Loucy (cell line): ENCODE measurements at regions not wholly inside any gene's neighbourhood (a gene's known extent, or its start where the extent isn't known, plus 50 kb on each side); places are given as distances from the start of the nearest gene placed in this dataset.

Source experiments
- H2AFZ ChIP-seq: fragments of 200-600 bp; sonication (generic); 2 replicates; pipeline ENCODE4 v1.6.0; 2016; ENCODE audit warnings: antibody characterized with exemption, mild to moderate bottlenecking, low read length, moderate library complexity
- H3F3A ChIP-seq: fragments of 200-600 bp; 2 replicates; pipeline ENCODE4 v1.6.0; 2016; ENCODE audit warnings: antibody characterized with exemption, low read depth, mild to moderate bottlenecking
- H3K27me3 ChIP-seq: fragments of 200-600 bp; sonication (generic); 2 replicates; pipeline ENCODE4 v1.6.1; 2014; ENCODE audit warnings: low read length, mild to moderate bottlenecking; ENCODE audit not compliant: insufficient read depth, poor library complexity, severe bottlenecking
- H3K36me3 ChIP-seq: fragments of 200-600 bp; sonication (generic); 2 replicates; pipeline ENCODE4 v1.6.1; 2016; ENCODE audit warnings: low read length; ENCODE audit not compliant: insufficient read depth
- H3K4me1 ChIP-seq: fragments of 200-600 bp; sonication (generic); 2 replicates; pipeline ENCODE4 v1.5.1; 2014; ENCODE audit warnings: low read length, mild to moderate bottlenecking; ENCODE audit not compliant: insufficient read depth, poor library complexity, severe bottlenecking
- H3K4me2 ChIP-seq: fragments of 200-600 bp; sonication (generic); 2 replicates; pipeline ENCODE4 v1.6.0; 2014; ENCODE audit warnings: antibody characterized with exemption, low read length, low read depth, mild to moderate bottlenecking; ENCODE audit not compliant: poor library complexity, severe bottlenecking
- H3K4me3 ChIP-seq: fragments of 200-600 bp; sonication (generic); 2 replicates; pipeline ENCODE4 v1.5.1; 2014; ENCODE audit warnings: low read length, mild to moderate bottlenecking, mixed read lengths; ENCODE audit not compliant: poor library complexity, severe bottlenecking
- H3K79me2 ChIP-seq: fragments of 200-600 bp; sonication (generic); 2 replicates; pipeline ENCODE4 v1.6.1; 2014; ENCODE audit warnings: low read length; ENCODE audit not compliant: insufficient read depth
- H3K9ac ChIP-seq: fragments of 200-600 bp; sonication (generic); 2 replicates; pipeline ENCODE4 v1.6.0; 2014; ENCODE audit warnings: mild to moderate bottlenecking, low read depth, low read length, moderate library complexity; ENCODE audit not compliant: poor library complexity, severe bottlenecking
- H3K9me2 ChIP-seq: fragments of 200-600 bp; sonication (generic); replicated peaks from 2 replicates; pipeline ENCODE4 v1.6.1; 2016; ENCODE audit warnings: low read depth, low read length, mixed read lengths
- H3K9me3 ChIP-seq: fragments of 200-600 bp; sonication (generic); 2 replicates; pipeline ENCODE4 v1.6.1; 2014; ENCODE audit warnings: mild to moderate bottlenecking, antibody characterized with exemption, low read length, low read depth; ENCODE audit not compliant: insufficient read depth
- H4K20me1 ChIP-seq: fragments of 200-600 bp; sonication (generic); 2 replicates; pipeline ENCODE4 v1.6.0; 2014; ENCODE audit warnings: antibody characterized with exemption, low read length, mild to moderate bottlenecking; ENCODE audit not compliant: insufficient read depth, poor library complexity, severe bottlenecking
- CTCF ChIP-seq: fragments of 200-600 bp; sonication (generic); conservative IDR thresholded peaks from 2 replicates; pipeline ENCODE4 v1.5.1; 2014; ENCODE audit warnings: mild to moderate bottlenecking, antibody characterized with exemption, low read length
- EZH2phosphoT487 ChIP-seq: fragments of 200-600 bp; IDR thresholded peaks from 2 replicates; pipeline ENCODE4 v1.6.1; 2018; ENCODE audit warnings: antibody characterized with exemption, mild to moderate bottlenecking, moderate library complexity, borderline replicate concordance

- H3K9ac ChIP-seq: no peak overlapping the region
- H3K9me2 ChIP-seq: no peaks in the 10 kb centered on the region
- TF ChIP-seq CTCF (no peak), EZH2phosphoT487 (no peak)
- H3K9me3 ChIP-seq: no peaks in the 10 kb centered on the region
- H4K20me1 ChIP-seq: no peaks in the 10 kb centered on the region
- H2AFZ ChIP-seq: no peak overlapping the region
- no peaks in the 10 kb centered on the region for H3K36me3 ChIP-seq
- no peaks in the 10 kb centered on the region for H3K79me2 ChIP-seq
- peaks cover 33% of the 10 kb centered on the region for H3K4me1 ChIP-seq
- no peak overlapping the region for H3K4me3 ChIP-seq
- 0 out of 2 replicates have a peak, but pooled peaks cover 4% of the 10 kb centered on the region for H3F3A ChIP-seq
- no peak overlapping the region for H3K4me2 ChIP-seq
- no peaks in the 10 kb centered on the region for H3K27me3 ChIP-seq
These were observed 617.5 kb upstream of the CPEB2 start for GRCh38 chr4:14384824-14385223.

GRCh38 chr4:14386196-14386595 is 616.1 kb upstream of the CPEB2 start:
- peaks cover 33% of the 10 kb centered on the region for H3K4me1 ChIP-seq
- H3K36me3 ChIP-seq: no peaks in the 10 kb centered on the region
- H3K4me2 ChIP-seq: no peak overlapping the region
- TF ChIP-seq CTCF: peak; percentile 30; the same call in 1 of the 2 replicates
- TF ChIP-seq EZH2phosphoT487: no peak
- no peak overlapping the region for H2AFZ ChIP-seq
- no peaks in the 10 kb centered on the region for H3K27me3 ChIP-seq
- H3K9me3 ChIP-seq: no peaks in the 10 kb centered on the region
- H3K4me3 ChIP-seq: no peak overlapping the region
- H3K9me2 ChIP-seq: no peaks in the 10 kb centered on the region
- H3K79me2 ChIP-seq: no peaks in the 10 kb centered on the region
- no peak overlapping the region for H3K9ac ChIP-seq
- no peaks in the 10 kb centered on the region for H4K20me1 ChIP-seq
- 0 out of 2 replicates have a peak, but pooled peaks cover 4% of the 10 kb centered on the region for H3F3A ChIP-seq

GRCh38 chr4:14387647-14388046 is 614.6 kb upstream of the CPEB2 start:
- 0 out of 2 replicates have a peak, but pooled peaks cover 4% of the 10 kb centered on the region for H3F3A ChIP-seq
- no peak for TF ChIP-seq CTCF
- TF ChIP-seq EZH2phosphoT487: no peak

More at GRCh38 chr4:14387647-14388046, 614.6 kb upstream of the CPEB2 start:
- Histone ChIP-seq H3K4me3 (no peak overlapping the region), H3K9ac (no peak overlapping the region), H2AFZ (no peak overlapping the region), H3K4me2 (no peak overlapping the region), H3K36me3 (no peaks in the 10 kb centered on the region), H3K9me2 (no peaks in the 10 kb centered on the region), H4K20me1 (no peaks in the 10 kb centered on the region), H3K27me3 (no peaks in the 10 kb centered on the region), H3K9me3 (no peaks in the 10 kb centered on the region), H3K4me1 (peaks cover 33% of the 10 kb centered on the region), H3K79me2 (no peaks in the 10 kb centered on the region)
